Panc1 (cell line): ENCODE measurements at regions not wholly inside any gene's neighbourhood (a gene's known extent, or its start where the extent isn't known, plus 50 kb on each side); places are given as distances from the start of the nearest gene placed in this dataset.

Experiments
- ATAC-seq: fragments of 200-7000 bp; cut with Tn5 transposase; 2 replicates; pipeline ENCODE4 v1.9.1; 2020; ENCODE audit warnings: mild to moderate bottlenecking, moderate library complexity
- BruUV-seq: library from RNA; stranded (reverse); fragments of 400-500 nt; replicated peaks from 2 replicates; lab custom pipeline; 2021; lab: Mats Ljungman, UMichigan
- CTCF ChIA-PET: fragments of 300-600 bp; sonication (Branson Sonifier 250); formaldehyde crosslinking; loops from one replicate; lab custom pipeline; 2022; ENCODE audit warnings: antibody characterized with exemption; lab: Charles Lee
- POLR2A ChIA-PET: fragments of 300-600 bp; sonication (Branson Sonifier 250); formaldehyde crosslinking; loops from one replicate; lab custom pipeline; 2022; ENCODE audit warnings: antibody characterized with exemption; lab: Charles Lee
- DNase-seq: peaks from one replicate; pipeline ENCODE4 v3.0.0-alpha.2; 2010; ENCODE audit warnings: low read depth, low spot score
- H3K27ac ChIP-seq: 2 replicates; pipeline ENCODE4 v1.5.1; 2011; ENCODE audit warnings: mild to moderate bottlenecking, low read length, inconsistent platforms
- H3K27me3 ChIP-seq: fragments of 200-500 bp; sonication (Bioruptor generic); 2 replicates; pipeline ENCODE4 v1.6.0; 2014; ENCODE audit warnings: low read length, inconsistent platforms; ENCODE audit not compliant: control insufficient read depth, insufficient read depth
- H3K36me3 ChIP-seq: fragments of 200-500 bp; sonication (Bioruptor generic); 2 replicates; pipeline ENCODE4 v1.5.1; 2014; ENCODE audit warnings: inconsistent platforms, mild to moderate bottlenecking, low read length, moderate library complexity; ENCODE audit not compliant: control insufficient read depth, insufficient read depth
- H3K4me1 ChIP-seq: 2 replicates; pipeline ENCODE4 v1.5.1; 2011; ENCODE audit warnings: inconsistent platforms, mild to moderate bottlenecking, low read length, moderate library complexity; ENCODE audit not compliant: control insufficient read depth, insufficient read depth
- H3K4me3 ChIP-seq, 2 experiments: 2 replicates each; pipeline ENCODE4 v1.5.1; 2011 to 2012; ENCODE audit warnings: low read depth in 2 of 2, low read length in 2 of 2, mild to moderate bottlenecking in 2 of 2, inconsistent platforms in 1 of 2, moderate library complexity in 1 of 2
- H3K9me3 ChIP-seq: fragments of 200-500 bp; sonication (Bioruptor generic); 2 replicates; pipeline ENCODE4 v1.5.1; 2014; ENCODE audit warnings: low read depth, mild to moderate bottlenecking, inconsistent platforms, low read length, moderate library complexity; ENCODE audit not compliant: control insufficient read depth, insufficient read depth
- POLR2AphosphoS5 ChIP-seq: IDR thresholded peaks from 2 replicates; pipeline ENCODE4 v1.6.1; 2012; ENCODE audit warnings: mild to moderate bottlenecking, low read depth, low read length, moderate library complexity
- SIN3A ChIP-seq: IDR thresholded peaks from 2 replicates; pipeline ENCODE4 v1.6.1; 2012; ENCODE audit warnings: low read depth, mild to moderate bottlenecking, low read length, moderate library complexity, borderline replicate concordance; ENCODE audit not compliant: insufficient read depth
- TCF7L2 ChIP-seq: IDR thresholded peaks from 2 replicates; pipeline ENCODE4 v1.6.1; 2011; ENCODE audit warnings: mild to moderate bottlenecking, low read depth, low read length, inconsistent platforms
- in situ Hi-C: cut with HindIII; loops from 2 replicates; pipeline ENCODE4 v1.10.0; 2016; ENCODE audit warnings: low sequenced_read_pairs, low pct_unique_long_range_greater_than_20kb
- intact Hi-C: fragments of 100-400 bp; cut with micrococcal nuclease; formaldehyde crosslinking; loops from one replicate; pipeline ENCODE4 v1.10.0; 2022; ENCODE audit not compliant: unreplicated experiment
- TF ChIP-seq, protein P1 (sequence below), 2 experiments: IDR thresholded peaks; 2 replicates each; pipeline ENCODE4 v1.6.1; 2011 to 2012; ENCODE audit warnings: low read depth in 2 of 2, control low read depth in 1 of 2, low read length in 1 of 2, mild to moderate bottlenecking in 1 of 2, moderate library complexity in 1 of 2; ENCODE audit not compliant: insufficient read depth in 1 of 2
- TF ChIP-seq, protein P2 (sequence below): fragments of 450-650 bp; IDR thresholded peaks from 2 replicates; pipeline ENCODE4 v1.5.1; 2017; ENCODE audit warnings: mild to moderate bottlenecking

DNA sequence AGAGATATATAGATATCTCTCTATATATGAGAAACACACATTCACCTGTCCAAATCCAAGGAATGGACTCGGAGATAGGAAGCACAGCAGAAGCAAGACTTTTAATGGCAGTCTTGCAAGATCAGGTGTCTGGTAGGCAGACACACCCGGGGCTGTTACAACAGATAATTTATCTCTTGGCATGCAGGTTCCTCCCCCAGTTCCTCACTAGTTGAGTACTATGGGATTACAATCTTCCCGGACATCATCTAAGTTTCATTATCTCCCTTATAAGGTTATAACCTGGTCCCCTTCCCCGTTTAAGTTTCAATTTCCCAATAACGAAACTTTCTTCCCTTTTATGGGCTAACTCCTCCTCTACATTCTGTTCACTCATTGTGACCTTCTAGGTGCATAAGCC is 399.3 kb downstream of the PPP1R3A start:
- no peak for TF ChIP-seq SIN3A
- no peak for TF ChIP-seq POLR2AphosphoS5
- TF ChIP-seq, protein P1, sequence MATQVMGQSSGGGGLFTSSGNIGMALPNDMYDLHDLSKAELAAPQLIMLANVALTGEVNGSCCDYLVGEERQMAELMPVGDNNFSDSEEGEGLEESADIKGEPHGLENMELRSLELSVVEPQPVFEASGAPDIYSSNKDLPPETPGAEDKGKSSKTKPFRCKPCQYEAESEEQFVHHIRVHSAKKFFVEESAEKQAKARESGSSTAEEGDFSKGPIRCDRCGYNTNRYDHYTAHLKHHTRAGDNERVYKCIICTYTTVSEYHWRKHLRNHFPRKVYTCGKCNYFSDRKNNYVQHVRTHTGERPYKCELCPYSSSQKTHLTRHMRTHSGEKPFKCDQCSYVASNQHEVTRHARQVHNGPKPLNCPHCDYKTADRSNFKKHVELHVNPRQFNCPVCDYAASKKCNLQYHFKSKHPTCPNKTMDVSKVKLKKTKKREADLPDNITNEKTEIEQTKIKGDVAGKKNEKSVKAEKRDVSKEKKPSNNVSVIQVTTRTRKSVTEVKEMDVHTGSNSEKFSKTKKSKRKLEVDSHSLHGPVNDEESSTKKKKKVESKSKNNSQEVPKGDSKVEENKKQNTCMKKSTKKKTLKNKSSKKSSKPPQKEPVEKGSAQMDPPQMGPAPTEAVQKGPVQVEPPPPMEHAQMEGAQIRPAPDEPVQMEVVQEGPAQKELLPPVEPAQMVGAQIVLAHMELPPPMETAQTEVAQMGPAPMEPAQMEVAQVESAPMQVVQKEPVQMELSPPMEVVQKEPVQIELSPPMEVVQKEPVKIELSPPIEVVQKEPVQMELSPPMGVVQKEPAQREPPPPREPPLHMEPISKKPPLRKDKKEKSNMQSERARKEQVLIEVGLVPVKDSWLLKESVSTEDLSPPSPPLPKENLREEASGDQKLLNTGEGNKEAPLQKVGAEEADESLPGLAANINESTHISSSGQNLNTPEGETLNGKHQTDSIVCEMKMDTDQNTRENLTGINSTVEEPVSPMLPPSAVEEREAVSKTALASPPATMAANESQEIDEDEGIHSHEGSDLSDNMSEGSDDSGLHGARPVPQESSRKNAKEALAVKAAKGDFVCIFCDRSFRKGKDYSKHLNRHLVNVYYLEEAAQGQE (IDR thresholded peaks at IDR 0.05; ENCODE audit: insufficient read depth in 1 of 2, low read depth in 2 of 2, low read length in 1 of 2) = no peak
- TF ChIP-seq TCF7L2 = no peak
- DNase-seq = no peak
- Histone ChIP-seq H3K4me1 (no peaks in the 10 kb centered on the region), H3K4me3 (no peak overlapping the region), H3K9me3 (no peaks in the 10 kb centered on the region), H3K27ac (no peak overlapping the region), H3K27me3 (no peaks in the 10 kb centered on the region), H3K36me3 (no peaks in the 10 kb centered on the region)
- CTCF ChIA-PET = no interaction called here
- intact Hi-C loops = no loop called here
- no peak for ATAC-seq
- no TSS peak for BruUV-seq
- in situ Hi-C loops = no loop called here
- POLR2A ChIA-PET = no interaction called here

DNA sequence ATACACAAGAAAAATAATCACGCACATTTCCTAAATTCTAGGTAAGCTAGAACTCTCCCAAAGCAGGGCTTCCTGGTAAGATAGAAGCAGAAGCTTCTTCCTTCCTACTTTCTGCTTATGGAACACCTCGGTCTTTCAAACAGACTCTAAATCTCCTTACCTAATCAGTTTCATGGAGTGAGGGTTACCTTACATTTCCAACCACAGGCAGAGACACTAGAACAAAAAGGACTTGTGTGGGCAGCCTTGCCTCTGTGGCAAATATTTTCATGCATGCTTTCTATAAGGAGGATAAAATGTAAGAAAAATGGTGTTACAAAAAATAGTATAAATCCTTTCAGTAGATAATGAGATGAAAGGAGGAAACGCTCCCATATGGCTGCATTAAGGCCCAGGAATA is 386.3 kb upstream of the SMIM30 start:
- ATAC-seq (no peak), DNase-seq (no peak)
- Histone ChIP-seq H3K27me3 (no peaks in the 10 kb centered on the region), H3K27ac (no peak overlapping the region), H3K9me3 (no peaks in the 10 kb centered on the region), H3K36me3 (no peaks in the 10 kb centered on the region), H3K4me1 (no peaks in the 10 kb centered on the region), H3K4me3 (no peak overlapping the region)
- BruUV-seq = no TSS peak
- intact Hi-C loops (no loop called here), in situ Hi-C loops (no loop called here)
- ChIA-PET POLR2A (no interaction called here), CTCF (no interaction called here)
- TF ChIP-seq, protein P2, sequence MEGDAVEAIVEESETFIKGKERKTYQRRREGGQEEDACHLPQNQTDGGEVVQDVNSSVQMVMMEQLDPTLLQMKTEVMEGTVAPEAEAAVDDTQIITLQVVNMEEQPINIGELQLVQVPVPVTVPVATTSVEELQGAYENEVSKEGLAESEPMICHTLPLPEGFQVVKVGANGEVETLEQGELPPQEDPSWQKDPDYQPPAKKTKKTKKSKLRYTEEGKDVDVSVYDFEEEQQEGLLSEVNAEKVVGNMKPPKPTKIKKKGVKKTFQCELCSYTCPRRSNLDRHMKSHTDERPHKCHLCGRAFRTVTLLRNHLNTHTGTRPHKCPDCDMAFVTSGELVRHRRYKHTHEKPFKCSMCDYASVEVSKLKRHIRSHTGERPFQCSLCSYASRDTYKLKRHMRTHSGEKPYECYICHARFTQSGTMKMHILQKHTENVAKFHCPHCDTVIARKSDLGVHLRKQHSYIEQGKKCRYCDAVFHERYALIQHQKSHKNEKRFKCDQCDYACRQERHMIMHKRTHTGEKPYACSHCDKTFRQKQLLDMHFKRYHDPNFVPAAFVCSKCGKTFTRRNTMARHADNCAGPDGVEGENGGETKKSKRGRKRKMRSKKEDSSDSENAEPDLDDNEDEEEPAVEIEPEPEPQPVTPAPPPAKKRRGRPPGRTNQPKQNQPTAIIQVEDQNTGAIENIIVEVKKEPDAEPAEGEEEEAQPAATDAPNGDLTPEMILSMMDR = no peak
- TF ChIP-seq, protein P1 (IDR thresholded peaks at IDR 0.05; ENCODE audit: insufficient read depth in 1 of 2, low read depth in 2 of 2, low read length in 1 of 2) = no peak
- TF ChIP-seq TCF7L2 = no peak
